ENCODE measurements at regions not wholly inside any gene's neighbourhood (a gene's known extent, or its start where the extent isn't known, plus 50 kb on each side); places are given as distances from the start of the nearest gene placed in this dataset.

DNA sequence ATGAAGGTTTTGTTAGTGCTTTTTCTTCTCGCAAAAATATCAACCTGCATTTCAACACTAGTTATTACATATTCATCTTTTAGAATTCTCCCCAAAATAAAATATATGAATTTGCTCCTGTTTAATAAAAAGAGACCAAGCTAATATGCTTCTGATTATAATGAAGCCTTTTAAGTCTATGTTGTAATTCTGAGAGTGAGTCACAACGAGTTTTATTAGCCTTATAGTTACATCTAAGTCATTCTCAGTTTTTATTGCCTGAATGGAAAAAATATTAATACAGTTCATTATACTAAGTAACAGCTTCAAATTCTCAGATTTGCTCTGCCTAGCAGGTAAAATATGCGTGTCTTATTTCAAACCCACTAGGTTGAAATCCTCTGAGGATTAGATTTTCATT is 152.4 kb upstream of the CELF2 start:
- H3K36me3 ChIP-seq (ENCODE audit: control insufficient read depth, insufficient read depth, low read length): no peaks in the 10 kb centered on the region
- no peaks in the 10 kb centered on the region for H3K4me1 Mint-ChIP-seq
- no peak overlapping the region for H3K27ac ChIP-seq (ENCODE audit: low read length)
- no peaks in the 10 kb centered on the region for H3K4me1 ChIP-seq (ENCODE audit: control insufficient read depth, insufficient read depth, low read length)
- no peak overlapping the region for H3K4me3 Mint-ChIP-seq
- peaks cover 0 to 5% of the 10 kb centered on the region in 2 donors for H3K27me3 Mint-ChIP-seq (ENCODE audit: low read depth in 2 of 2)
- H3K27ac Mint-ChIP-seq: no peak overlapping the region
- TF ChIP-seq, protein P1, sequence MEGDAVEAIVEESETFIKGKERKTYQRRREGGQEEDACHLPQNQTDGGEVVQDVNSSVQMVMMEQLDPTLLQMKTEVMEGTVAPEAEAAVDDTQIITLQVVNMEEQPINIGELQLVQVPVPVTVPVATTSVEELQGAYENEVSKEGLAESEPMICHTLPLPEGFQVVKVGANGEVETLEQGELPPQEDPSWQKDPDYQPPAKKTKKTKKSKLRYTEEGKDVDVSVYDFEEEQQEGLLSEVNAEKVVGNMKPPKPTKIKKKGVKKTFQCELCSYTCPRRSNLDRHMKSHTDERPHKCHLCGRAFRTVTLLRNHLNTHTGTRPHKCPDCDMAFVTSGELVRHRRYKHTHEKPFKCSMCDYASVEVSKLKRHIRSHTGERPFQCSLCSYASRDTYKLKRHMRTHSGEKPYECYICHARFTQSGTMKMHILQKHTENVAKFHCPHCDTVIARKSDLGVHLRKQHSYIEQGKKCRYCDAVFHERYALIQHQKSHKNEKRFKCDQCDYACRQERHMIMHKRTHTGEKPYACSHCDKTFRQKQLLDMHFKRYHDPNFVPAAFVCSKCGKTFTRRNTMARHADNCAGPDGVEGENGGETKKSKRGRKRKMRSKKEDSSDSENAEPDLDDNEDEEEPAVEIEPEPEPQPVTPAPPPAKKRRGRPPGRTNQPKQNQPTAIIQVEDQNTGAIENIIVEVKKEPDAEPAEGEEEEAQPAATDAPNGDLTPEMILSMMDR (IDR thresholded peaks at IDR 0.05): no peak
- 91% methylated on average over 1 of the region's 3 CpGs for WGBS (ENCODE audit: insufficient coverage)
- H3K9me3 Mint-ChIP-seq: no peaks in the 10 kb centered on the region
- no peaks in the 10 kb centered on the region for H3K36me3 Mint-ChIP-seq
- H3K4me3 ChIP-seq (ENCODE audit: low read length): no peak overlapping the region
- DNase-seq: no peak
- intact Hi-C loops (cut with micrococcal nuclease): no loop called here
- H3K9me3 ChIP-seq (ENCODE audit: control insufficient read depth, insufficient read depth, low read length): no peaks in the 10 kb centered on the region
- H3K27me3 ChIP-seq (ENCODE audit: control insufficient read depth, insufficient read depth, low read length): no peaks in the 10 kb centered on the region
- no peak for ATAC-seq

DNA sequence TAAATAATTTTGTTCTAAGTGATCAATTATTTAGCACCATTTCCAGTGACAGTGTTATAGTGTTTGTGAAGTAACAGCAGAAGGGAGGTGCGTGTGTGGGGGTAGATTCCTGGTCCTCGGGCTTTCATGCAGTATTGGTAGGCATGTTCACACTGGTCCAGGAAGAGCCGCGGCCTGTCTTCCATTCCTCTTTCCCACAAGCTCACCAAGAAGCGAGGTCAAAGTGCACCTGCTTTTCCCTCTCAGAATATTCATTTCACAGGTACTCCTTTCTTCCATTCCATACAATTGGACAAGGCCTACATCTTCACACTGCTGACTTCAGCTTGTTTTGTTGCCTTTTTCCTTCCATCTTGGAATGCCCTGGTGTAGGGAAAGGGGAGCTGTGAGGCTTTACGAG is 151.8 kb upstream of the CELF2 start:
- Histone ChIP-seq H3K27ac (ENCODE audit: low read length) (no peak overlapping the region), H3K4me1 (ENCODE audit: control insufficient read depth, insufficient read depth, low read length) (no peaks in the 10 kb centered on the region), H3K4me3 (ENCODE audit: low read length) (no peak overlapping the region), H3K9me3 (ENCODE audit: control insufficient read depth, insufficient read depth, low read length) (no peaks in the 10 kb centered on the region), H3K36me3 (ENCODE audit: control insufficient read depth, insufficient read depth, low read length) (no peaks in the 10 kb centered on the region), H3K27me3 (ENCODE audit: control insufficient read depth, insufficient read depth, low read length) (no peaks in the 10 kb centered on the region)
- 94% methylated on average over 6 of the region's 6 CpGs for WGBS (ENCODE audit: insufficient coverage)
- H3K9me3 Mint-ChIP-seq: no peaks in the 10 kb centered on the region
- no peak overlapping the region for H3K27ac Mint-ChIP-seq
- peaks cover 0 to 5% of the 10 kb centered on the region in 2 donors for H3K27me3 Mint-ChIP-seq (ENCODE audit: low read depth in 2 of 2)
- DNase-seq: no peak
- H3K36me3 Mint-ChIP-seq: no peaks in the 10 kb centered on the region
- intact Hi-C loops (cut with micrococcal nuclease): no loop called here
- H3K4me1 Mint-ChIP-seq: no peaks in the 10 kb centered on the region
- ATAC-seq: no peak
- TF ChIP-seq, protein P1 (IDR thresholded peaks at IDR 0.05): no peak
- H3K4me3 Mint-ChIP-seq: no peak overlapping the region

DNA sequence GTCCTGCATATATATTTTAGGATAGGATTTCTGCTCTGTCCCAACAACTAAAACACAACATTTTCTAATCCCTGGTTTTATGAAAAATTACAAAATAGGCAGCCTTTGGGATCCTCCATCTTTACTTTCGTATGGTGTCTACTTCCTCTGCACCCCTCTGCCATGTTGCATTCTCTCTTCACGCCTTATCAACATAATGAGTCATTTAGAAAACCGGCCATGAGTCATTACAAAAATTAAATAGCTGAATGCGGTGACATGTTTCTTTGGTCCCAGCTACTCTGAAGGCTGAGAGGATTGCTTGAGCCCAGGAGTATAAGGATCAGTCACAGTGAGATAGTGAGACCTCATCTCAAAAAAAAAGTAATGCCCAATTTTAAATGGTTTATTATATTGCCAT is 148.1 kb upstream of the CELF2 start:
- no peak for DNase-seq
- H3K27me3 ChIP-seq (ENCODE audit: control insufficient read depth, insufficient read depth, low read length): no peaks in the 10 kb centered on the region
- Mint-ChIP-seq H3K27ac (no peak overlapping the region), H3K4me1 (no peaks in the 10 kb centered on the region), H3K4me3 (no peak overlapping the region), H3K36me3 (no peaks in the 10 kb centered on the region), H3K9me3 (no peaks in the 10 kb centered on the region), H3K27me3 (ENCODE audit: low read depth in 2 of 2) (peaks cover 8 to 26% of the 10 kb centered on the region in 2 donors)
- TF ChIP-seq, protein P1 (IDR thresholded peaks at IDR 0.05): no peak
- H3K9me3 ChIP-seq (ENCODE audit: control insufficient read depth, insufficient read depth, low read length): no peaks in the 10 kb centered on the region
- no peak for ATAC-seq
- H3K4me3 ChIP-seq (ENCODE audit: low read length): no peak overlapping the region
- H3K36me3 ChIP-seq (ENCODE audit: control insufficient read depth, insufficient read depth, low read length): no peaks in the 10 kb centered on the region
- H3K27ac ChIP-seq (ENCODE audit: low read length): no peak overlapping the region
- WGBS (ENCODE audit: insufficient coverage): 58% methylated on average over 4 of the region's 4 CpGs
- no peaks in the 10 kb centered on the region for H3K4me1 ChIP-seq (ENCODE audit: control insufficient read depth, insufficient read depth, low read length)
- intact Hi-C loops (cut with micrococcal nuclease): no loop called here

DNA sequence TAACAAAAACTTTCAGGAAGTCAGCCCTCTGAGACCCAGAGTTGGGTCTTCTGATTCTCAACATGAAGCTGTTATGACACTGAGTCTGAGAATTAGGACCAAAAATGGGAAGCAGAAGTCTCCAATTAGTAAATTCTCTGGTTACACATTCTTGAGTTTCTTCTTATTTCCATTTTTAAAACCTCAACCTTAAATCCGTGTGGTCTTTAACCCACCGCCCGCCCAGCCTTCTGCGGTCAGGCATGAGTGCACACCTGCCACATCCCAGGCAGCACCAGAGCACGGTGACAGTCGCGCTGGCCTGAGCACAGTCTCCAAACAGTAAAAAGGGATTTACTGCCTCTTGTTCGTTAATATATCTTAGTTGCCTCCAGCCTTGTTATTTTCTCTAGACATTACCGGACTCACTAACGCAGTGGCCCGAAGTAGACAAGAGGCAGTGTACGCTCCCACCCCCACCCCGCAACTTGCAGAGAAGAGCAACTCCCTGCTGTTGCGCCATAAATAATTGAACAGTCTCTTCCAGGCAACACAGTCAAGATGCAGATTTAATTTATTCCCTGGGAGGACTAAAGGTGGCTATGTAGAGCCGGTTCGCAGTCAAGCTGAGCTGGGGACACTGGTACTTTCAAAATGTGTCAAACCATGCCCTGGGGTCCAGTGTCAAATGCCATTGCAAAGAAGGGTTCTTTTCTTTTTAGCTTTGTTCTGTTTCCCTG is 147.0 kb upstream of the CELF2 start:
- TF ChIP-seq, protein P1 (IDR thresholded peaks at IDR 0.05): no peak
- Histone ChIP-seq H3K27me3 (ENCODE audit: control insufficient read depth, insufficient read depth, low read length) (no peaks in the 10 kb centered on the region), H3K36me3 (ENCODE audit: control insufficient read depth, insufficient read depth, low read length) (no peaks in the 10 kb centered on the region), H3K27ac (ENCODE audit: low read length) (no peak overlapping the region), H3K9me3 (ENCODE audit: control insufficient read depth, insufficient read depth, low read length) (no peaks in the 10 kb centered on the region), H3K4me3 (ENCODE audit: low read length) (no peak overlapping the region), H3K4me1 (ENCODE audit: control insufficient read depth, insufficient read depth, low read length) (no peaks in the 10 kb centered on the region)
- H3K9me3 Mint-ChIP-seq: no peaks in the 10 kb centered on the region
- peaks cover 12 to 26% of the 10 kb centered on the region in 2 donors for H3K27me3 Mint-ChIP-seq (ENCODE audit: low read depth in 2 of 2)
- H3K27ac Mint-ChIP-seq: no peak overlapping the region
- DNase-seq (no peak), ATAC-seq (no peak)
- WGBS (ENCODE audit: insufficient coverage): 81% methylated on average over 16 of the region's 16 CpGs
- intact Hi-C loops (cut with micrococcal nuclease): no loop called here
- H3K4me3 Mint-ChIP-seq: no peak overlapping the region
- no peaks in the 10 kb centered on the region for H3K4me1 Mint-ChIP-seq
- no peaks in the 10 kb centered on the region for H3K36me3 Mint-ChIP-seq
